GM21423 (cell line): ENCODE measurements at regions not wholly inside any gene's neighbourhood (a gene's known extent, or its start where the extent isn't known, plus 50 kb on each side); places are given as distances from the start of the nearest gene placed in this dataset.
"Not testable (repeated sequence)": the region's sequence is repeated elsewhere in the genome, so short reads cannot be mapped to it uniquely, and the experiment has no call there.

ENCODE experiments used
- ATAC-seq: cut with Tn5 transposase; IDR thresholded peaks from one replicate; pipeline ENCODE4 v1.9.1; 2021; ENCODE audit warnings: mild to moderate bottlenecking, moderate library complexity; ENCODE audit not compliant: unreplicated experiment

DNA sequence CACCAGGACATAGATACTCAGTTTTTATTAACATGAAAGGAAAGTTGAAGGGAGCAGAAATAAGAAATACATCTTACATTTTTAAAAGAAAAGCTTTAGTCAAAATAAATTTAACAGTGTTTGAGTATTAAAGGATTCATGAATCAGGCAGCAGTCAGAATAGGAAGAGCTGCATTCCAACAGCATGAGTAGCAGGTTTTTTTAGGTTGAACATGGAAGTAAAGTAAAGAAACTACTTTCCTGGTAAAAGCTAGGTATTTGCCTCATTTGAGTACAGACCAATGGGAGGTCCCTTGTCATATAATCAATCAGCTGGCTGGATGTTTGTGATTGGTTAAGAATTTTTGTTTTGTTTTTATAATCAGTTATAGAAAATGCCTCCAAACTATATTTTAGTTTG lies 645.9 kb upstream of the INTU start:
- ATAC-seq: no peak

DNA sequence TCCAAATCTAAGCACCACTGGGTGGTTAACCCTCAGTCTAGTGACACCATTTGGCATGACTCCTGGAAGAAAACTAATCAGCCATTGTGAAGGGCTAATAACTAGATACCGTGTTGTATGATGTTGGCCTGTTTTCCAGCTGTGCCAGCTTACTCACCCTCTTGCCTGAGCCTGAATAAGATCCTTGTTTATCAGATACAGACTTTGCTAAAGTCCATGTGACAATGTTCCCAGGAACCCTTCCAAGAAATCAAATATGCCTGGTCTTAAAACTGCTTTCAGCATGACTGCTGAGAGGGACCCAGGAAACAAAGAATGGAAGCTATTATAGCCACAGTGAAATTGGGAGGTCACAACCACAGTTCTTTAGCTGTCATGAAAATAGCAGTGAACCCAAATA lies 640.8 kb upstream of the INTU start:
- ATAC-seq: no peak

DNA sequence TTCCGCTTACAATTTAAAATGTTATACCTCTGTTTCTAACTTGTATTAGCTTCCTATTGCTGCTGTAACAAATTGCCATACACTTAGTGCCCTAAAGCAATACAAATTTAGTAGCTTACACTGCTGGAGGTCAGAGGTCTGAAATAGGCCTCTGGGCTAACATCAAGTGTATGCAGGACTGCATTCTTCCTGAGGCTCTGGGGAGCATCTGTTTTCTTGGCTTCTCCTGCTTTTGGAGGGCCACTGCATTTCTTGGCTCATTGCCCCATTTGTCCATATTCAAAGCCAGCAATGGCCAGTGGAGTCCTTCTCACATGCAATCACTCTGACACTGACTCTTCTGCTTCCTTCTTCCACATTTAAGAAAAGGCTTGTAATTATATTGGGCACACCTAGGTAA lies 639.8 kb upstream of the INTU start:
- ATAC-seq: no peak

DNA sequence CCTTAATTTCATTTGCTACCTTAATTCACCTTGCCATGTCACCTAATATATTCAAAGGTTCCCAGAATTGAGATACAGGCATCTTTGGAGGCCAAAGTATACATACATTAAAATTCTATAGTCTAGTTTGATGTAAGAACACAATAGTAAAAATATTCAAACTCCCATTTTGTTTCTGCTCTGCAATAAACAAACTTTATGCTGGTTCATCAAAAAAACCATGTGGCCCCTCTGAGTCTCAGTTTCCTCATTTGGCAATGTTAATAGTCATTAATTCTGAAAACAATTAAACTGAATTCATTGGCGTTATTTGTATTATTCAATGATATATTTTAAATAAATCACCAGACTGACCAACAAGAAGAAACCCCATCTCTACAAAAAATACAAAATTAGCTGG lies 639.4 kb upstream of the INTU start:
- ATAC-seq: no peak

DNA sequence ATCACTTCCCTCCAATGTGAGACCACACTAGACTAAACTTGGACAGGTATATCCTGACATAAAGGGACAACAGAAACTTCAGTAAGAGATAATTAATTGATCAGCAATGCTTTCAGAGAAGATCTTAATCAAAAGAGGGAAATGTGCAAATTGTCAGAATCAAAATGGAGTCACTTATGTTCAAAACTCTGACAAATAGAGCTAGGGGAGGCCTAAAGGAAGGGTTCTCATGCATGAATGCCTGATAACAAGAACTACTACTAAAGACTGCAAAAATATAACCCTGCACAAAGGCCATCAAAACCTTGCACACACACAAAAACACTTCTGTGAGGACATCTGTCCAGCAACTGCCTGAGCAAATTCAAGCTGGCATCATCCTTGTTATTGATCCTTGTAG lies 637.5 kb upstream of the INTU start:
- no peak for ATAC-seq

DNA sequence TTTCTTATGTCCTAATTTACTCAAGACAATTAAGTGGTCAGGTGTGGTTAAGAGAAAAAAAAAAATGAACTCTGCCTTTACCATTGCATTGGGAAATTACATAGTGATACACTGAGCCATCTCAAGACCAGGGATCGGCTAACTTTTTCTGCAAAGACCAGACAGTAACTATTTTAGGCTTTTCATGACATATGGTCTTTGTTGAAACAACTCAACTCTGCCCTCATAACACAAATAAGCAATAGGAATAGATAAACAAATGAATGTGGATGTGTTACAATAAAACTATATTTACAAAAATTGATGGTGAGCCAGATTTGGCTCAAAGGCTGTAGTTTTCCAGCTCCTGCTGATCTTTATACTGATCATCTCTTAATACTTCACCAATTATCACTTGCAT lies 632.6 kb upstream of the INTU start:
- ATAC-seq: no peak

DNA sequence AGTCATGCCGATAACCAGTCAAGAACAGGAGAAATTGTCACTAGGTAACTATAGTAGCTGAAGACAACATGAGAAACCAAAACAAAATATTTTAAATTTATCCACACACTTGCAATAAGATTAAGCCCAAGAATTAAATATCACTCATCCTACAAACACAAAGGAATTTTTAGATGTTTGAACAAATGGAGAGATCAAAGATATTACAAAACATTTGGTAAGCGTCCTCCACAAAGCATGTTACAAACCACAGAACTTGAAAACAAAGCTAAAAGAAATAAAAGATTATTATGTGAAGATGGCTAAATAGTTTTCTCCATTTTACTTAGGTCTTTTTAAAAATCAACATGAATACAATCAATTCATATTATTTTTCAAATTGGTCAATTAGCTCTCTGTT lies 631.9 kb upstream of the INTU start:
- no peak for ATAC-seq

DNA sequence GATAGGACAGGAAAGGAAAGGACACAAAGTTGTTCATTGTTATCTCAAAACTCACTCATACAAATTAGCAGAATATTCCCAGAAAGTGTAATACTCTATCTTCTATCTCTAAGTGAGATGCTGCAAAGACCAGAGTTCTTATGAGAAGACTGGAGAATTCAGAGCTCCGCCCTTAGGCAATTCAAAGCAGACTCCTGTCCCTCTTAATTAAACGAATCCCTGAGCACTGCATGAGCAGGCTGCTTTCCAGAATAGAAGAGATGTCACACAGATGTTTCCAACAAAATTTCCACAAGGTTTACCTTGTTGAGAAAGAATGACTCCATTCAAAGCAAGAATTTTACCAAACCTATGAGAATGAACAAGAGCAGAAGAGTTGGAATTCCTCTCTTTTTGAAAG lies 630.8 kb upstream of the INTU start:
- no peak for ATAC-seq

DNA sequence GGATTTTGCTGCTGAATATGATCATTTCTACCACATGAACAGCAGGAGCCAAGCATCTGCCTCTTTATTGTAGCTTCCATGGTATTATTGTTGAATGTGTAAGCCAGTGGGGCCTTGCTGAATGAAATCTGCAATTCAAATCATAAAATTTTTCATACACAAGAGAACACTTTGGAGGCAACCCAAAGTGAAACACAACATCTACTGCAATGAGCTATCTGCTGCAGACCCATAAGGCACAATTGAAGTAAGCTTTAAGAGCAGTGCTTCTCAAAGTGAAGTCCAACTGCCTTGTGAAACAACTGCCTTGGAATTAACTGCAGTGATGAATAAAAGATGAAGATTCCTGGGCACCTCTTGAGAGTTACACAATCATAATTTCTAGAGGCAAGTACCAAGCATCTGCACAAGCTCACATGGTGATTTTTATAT lies 626.3 kb upstream of the INTU start:
- no peak for ATAC-seq

DNA sequence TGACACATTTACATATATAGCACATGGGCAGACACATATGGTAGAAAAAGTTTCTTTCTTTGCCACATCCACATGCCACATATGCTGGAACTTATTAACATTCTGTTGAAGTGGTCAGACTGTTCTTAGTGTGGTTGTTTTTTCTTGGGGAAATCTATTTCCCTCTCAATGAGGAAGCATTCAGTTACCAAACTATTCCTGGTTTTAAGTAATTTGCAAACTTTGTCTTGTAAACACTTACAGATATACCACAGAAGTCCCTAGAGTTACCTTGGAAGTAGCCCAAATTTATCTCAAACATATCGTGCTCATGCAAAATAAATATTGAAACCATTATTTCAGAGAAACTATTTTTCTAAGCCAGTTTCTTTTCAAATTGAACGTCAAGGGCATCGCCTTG lies 625.5 kb upstream of the INTU start:
- ATAC-seq: no peak

DNA sequence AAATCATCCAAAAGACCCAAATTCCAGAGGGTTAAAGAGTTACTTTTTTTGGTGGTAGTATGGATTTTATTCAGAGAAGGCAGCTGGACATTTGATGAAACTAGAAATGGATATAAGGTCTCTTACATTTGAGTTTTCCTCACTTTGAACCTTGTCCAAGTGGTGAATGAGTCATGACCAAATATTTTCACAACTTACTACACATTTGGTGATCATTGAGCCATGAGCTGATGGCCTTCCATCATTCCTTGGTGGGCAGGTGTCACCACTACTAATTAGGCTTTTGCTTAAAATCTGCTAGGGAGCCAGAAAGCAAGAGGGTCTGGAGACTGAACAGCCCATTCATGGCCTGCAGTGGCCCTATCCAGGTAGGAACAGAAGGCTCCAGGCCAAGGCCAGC lies 620.2 kb upstream of the INTU start:
- no peak for ATAC-seq

DNA sequence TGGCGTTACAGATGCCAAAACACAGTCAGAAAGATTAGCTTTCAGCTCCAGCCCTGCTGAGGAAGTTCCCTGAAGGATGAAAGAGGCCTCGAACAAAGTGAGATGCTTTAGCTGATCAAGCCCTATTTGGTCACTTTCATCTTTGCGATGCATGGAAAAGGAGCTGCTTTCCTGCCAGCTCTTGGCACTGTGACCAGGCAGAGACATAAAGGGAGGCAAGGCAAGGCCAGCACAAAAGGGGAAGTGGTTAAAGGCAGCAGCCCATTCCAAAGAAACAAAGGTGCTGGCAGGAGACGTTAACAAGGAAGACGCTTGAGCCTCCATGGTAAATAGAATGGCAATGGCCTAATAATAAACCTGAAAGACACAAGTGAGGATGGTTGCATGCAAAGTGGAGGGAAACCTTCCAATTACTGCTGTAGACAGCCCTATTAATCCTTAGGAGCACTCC lies 617.1 kb upstream of the INTU start:
- no peak for ATAC-seq

DNA sequence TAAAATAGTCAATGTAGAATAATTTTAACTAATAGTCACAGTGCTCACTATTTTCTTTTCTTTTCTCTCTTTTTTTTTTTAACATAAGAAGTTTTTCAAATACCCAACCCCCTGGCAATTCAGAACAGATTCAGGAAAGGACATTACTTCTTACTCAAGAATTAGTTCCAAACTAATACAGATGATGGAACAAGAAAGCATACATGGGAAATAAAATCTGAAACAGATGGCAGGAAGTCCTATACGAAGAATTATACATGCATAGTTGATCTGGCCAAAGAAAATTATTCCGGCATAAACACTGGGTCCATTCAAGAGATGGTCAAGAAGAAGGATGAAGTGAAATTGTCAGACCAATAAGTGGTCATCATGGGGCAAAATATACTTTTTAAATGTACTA lies 614.4 kb upstream of the INTU start:
- ATAC-seq: no peak

DNA sequence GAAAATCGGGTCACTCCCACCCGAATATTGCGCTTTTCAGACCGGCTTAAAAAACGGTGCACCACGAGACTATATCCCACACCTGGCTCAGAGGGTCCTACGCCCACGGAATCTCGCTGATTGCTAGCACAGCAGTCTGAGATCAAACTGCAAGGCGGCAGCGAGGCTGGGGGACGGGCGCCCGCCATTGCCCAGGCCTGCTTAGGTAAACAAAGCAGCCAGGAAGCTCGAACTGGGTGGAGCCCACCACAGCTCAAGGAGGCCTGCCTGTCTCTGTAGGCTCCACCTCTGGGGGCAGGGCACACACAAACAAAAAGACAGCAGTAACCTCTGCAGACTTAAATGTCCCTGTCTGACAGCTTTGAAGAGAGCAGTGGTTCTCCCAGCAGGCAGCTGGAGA lies 611.9 kb upstream of the INTU start:
- not testable (repeated sequence) for ATAC-seq

DNA sequence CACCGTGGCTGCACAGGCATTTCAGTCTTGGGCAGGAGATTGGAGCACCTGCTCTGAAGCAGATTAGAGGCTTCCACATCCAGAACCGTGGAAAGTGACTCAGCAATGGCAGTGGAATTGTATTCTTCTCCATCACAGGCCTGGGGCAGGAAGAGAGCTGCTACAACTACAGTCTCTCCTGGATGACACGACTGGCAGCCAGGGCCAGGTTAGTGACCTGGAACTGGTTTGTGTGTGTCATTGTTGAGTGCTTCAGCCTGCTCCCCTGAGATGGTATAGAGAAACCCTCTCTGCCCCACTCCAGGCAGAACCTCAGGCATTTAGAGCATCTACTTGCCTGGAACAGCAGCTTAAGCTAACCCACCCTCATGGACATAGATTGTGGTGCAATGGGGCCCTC lies 596.5 kb upstream of the INTU start:
- no peak for ATAC-seq

DNA sequence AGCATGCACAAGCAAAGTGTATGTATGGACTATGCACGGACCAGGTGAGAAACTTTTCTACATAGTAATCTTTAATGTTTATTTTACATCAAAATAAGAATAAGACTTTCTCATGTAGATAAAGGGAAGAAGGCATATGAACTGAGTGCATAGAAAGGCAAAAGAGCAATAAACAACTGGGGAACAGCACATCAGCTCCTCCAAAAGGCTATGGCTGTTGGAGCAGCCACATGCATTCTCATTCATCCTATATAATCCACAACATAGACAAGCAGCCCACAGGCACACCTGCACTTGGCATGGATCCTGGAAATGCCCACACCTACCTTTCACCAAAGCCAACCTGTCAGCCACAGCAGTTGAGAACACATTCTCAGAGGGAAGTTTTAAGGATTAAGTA lies 586.9 kb upstream of the INTU start:
- no peak for ATAC-seq

DNA sequence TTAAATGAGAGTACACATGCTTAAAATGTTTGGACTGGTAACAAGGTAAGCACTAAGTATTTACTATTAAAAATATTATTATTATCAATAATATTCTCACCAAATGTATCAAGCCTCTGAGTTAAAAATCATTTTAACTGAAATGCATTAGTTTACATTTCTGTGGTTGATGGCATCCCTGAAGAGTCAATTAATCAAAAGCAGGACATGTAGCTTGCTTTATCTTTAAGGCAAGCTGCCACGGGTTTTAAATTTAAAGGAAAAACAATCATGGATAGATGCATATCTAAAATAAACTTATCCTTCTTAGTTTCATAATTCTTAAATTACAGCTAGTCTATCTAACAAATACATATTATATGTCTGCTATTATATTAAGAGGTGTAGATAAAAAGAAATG lies 584.8 kb upstream of the INTU start:
- no peak for ATAC-seq

DNA sequence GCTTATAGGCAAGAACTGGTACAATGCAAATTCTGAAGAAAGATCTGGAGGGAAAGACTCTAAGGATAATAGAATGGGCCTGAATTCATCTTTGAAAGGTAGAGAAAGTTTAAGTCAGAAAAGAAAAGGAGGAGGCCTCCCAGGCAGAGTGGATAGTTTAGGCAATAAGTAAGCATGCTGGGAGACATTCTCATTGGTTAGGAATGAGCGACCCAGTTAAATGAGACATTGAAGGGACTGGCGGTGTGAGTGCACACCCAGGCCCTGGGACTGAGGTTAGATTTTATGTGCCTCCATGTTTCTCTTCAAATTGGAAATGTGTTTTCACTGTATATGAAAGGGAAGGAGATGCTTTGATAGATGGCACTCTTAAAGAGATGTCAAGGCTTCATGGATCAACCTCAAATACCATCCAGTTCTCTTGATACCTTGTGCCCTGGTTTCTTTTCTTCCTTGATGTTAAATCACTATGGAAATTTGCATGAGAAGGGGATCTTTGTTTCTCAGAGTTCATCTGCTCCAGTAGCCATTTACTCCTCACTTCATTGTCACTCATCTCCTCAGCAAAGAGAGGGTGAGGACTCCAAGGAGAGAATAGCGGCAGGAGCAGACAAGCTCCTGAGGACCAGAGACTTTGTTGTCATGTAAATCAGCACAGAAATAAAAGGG lies 584.2 kb upstream of the INTU start:
- no peak for ATAC-seq

DNA sequence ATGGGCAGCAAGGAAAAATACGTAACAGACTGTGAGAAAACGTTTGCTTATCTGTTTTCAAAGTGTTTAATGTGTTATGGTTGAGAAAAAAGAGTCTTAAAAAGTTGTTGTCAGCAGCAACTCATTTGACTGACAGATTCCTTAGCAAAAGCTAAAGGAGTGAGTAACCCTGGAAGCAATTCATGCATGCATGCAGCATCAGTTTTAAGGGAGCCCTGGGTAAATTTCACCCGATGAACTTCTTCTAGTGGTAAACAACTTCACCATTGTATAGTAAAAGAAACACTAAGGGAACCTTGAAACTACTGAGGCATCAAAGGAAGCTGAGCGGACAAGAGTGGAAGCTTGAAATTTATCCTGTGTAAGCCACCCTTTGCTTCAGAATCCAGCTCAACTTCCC lies 583.2 kb upstream of the INTU start:
- no peak for ATAC-seq

DNA sequence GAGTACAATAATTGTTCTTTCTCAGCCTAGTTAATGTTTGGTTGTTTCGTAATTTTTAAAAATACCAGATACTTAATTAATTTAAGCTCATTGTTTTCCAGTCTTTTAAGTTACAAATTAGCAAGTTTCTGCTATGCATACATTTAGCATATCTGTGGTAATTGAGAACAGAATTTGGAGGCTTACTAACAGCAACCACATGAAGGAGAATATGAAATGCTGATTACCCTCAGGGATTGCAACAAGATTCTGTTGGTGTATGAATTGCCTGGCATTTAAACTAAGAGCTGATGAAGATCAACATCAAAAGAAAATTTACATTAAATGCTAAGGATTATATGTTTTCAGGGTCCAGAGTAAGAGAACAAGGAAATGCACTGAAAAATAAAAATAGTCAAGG lies 580.0 kb upstream of the INTU start:
- no peak for ATAC-seq

DNA sequence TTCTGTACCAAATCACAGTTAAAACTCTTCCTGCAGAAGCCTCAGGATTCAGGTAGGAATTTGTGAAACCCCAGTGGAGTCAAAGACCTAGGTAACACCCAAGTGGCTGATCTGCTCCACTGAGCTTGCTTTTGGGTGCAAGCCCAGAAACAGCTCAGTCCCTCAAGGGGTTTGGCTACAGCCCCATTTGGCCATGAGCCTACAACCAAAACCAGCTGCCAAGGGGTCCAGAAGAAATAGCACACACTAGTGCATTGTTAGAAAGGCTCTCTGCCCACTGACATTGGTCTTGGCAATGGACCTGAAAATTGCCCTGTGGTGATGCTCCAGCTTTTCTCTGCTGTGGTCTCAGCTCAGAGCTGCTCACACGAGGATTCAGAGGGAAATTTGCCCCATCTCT lies 577.4 kb upstream of the INTU start:
- no peak for ATAC-seq

DNA sequence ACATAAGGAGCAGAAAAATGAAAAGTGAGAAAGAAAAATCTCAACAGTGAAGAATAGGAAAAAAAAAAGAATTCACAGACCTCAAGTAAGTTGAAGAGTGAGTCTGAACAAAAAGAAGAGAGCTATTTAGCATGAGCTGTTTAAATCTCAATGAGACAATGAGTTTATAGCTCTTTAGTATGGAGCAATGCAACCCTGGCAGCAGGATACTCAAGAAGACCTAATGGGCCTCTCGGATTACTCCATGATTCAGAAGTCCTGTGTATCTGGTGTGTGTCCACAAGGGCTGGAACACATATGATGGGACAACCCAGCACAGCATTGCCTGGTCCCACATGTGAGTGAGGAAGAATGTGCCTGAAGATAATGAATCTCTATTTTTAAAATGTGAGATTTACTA lies 563.1 kb upstream of the INTU start:
- no peak for ATAC-seq

DNA sequence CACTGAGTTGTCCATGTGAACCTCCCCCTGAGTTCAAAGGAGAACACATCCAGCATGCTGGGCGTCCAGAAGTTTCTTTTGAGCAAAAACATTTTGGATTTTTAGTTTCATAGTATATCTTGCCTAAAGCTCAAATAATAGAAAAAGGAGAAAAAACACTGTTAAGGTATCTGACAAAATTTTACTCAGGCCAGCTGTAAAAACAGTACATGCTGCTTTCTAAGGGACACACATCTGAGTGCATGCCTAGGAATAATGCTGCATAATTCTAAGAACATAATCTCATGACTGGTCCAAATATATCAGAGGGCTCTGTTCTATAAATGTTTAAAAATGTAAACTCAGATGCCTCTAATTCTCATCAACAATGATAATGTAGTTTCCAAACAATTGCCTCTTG lies 561.3 kb upstream of the INTU start:
- ATAC-seq: no peak

DNA sequence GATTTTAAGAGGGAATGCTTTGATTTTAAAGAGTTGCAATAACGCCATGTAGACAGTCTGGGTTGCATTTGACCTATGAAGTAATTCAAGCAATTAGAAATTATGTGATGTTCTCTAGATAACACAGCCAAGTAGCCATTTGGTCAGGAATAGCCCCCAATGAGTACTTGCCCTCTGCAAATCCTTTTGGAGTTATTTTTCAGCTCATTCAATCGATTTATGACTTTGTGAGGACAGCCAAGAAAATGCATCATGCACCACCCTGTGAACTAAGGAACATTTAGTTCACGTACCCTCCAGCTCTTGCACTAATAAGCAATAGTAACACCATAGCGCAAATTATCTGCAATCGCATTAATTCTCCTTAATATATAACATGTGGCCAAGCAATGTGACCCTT lies 552.6 kb upstream of the INTU start:
- no peak for ATAC-seq
